HEK293T (cell line): ENCODE measurements at regions not wholly inside any gene's neighbourhood (a gene's known extent, or its start where the extent isn't known, plus 50 kb on each side); places are given as distances from the start of the nearest gene placed in this dataset.

Experiments
- CTCF ChIA-PET: fragments of 350-600 bp; formaldehyde crosslinking; extraction: SDS; loops from one replicate; lab custom pipeline; 2021; ENCODE audit warnings: antibody characterized with exemption, inconsistent platforms; lab: Yijun Ruan, JAX
- POLR2A ChIA-PET: fragments of 350-600 bp; formaldehyde crosslinking; extraction: SDS; loops from one replicate; lab custom pipeline; 2020; ENCODE audit warnings: antibody characterized with exemption, inconsistent platforms; lab: Yijun Ruan, JAX
- DNase-seq: peaks from one replicate; pipeline ENCODE4 v3.0.0; 2012; ENCODE audit warnings: mixed read lengths; ENCODE audit errors: extremely low spot score
- ARNT ChIP-seq: fragments of 450-650 bp; IDR thresholded peaks from 2 replicates; pipeline ENCODE4 v1.6.1; 2017; ENCODE audit warnings: mild to moderate bottlenecking
- BHLHE40 ChIP-seq: fragments of 450-650 bp; IDR thresholded peaks from 2 replicates; pipeline ENCODE4 v1.6.1; 2016; ENCODE audit warnings: mild to moderate bottlenecking, moderate library complexity, borderline replicate concordance
- CTBP1 ChIP-seq: fragments of 450-650 bp; IDR thresholded peaks from 2 replicates; pipeline ENCODE4 v1.6.1; 2016; ENCODE audit warnings: borderline replicate concordance
- ELF4 ChIP-seq: fragments of 450-650 bp; IDR thresholded peaks from 2 replicates; pipeline ENCODE4 v1.6.1; 2017; ENCODE audit warnings: antibody characterized with exemption
- FOXA1 ChIP-seq: fragments of 450-650 bp; IDR thresholded peaks from 2 replicates; pipeline ENCODE4 v1.6.1; 2016; ENCODE audit warnings: mild to moderate bottlenecking
- FOXK2 ChIP-seq: fragments of 450-650 bp; IDR thresholded peaks from 2 replicates; pipeline ENCODE4 v1.6.1; 2016; ENCODE audit warnings: mild to moderate bottlenecking
- FOXM1 ChIP-seq: fragments of 450-650 bp; IDR thresholded peaks from 2 replicates; pipeline ENCODE4 v1.6.1; 2017; ENCODE audit warnings: mild to moderate bottlenecking, borderline replicate concordance
- HDGF ChIP-seq: fragments of 450-650 bp; IDR thresholded peaks from 2 replicates; pipeline ENCODE4 v1.6.1; 2017; ENCODE audit warnings: antibody characterized with exemption, borderline replicate concordance
- L3MBTL2 ChIP-seq: fragments of 450-650 bp; conservative IDR thresholded peaks from 2 replicates; pipeline ENCODE4 v1.6.1; 2016; ENCODE audit warnings: mild to moderate bottlenecking
- LEF1 ChIP-seq: fragments of 450-650 bp; IDR thresholded peaks from 2 replicates; pipeline ENCODE4 v1.6.1; 2017; ENCODE audit warnings: mild to moderate bottlenecking, borderline replicate concordance
- NFRKB ChIP-seq: fragments of 450-650 bp; IDR thresholded peaks from 2 replicates; pipeline ENCODE4 v1.6.1; 2016; ENCODE audit warnings: mild to moderate bottlenecking, moderate library complexity
- PKNOX1 ChIP-seq: fragments of 450-650 bp; IDR thresholded peaks from 2 replicates; pipeline ENCODE4 v1.6.1; 2016
- SP1 ChIP-seq: fragments of 450-650 bp; IDR thresholded peaks from 2 replicates; pipeline ENCODE4 v1.6.1; 2017
- SUZ12 ChIP-seq: fragments of 450-650 bp; IDR thresholded peaks from 2 replicates; pipeline ENCODE4 v1.6.1; 2016; ENCODE audit warnings: mild to moderate bottlenecking
- TARDBP ChIP-seq: fragments of 450-650 bp; IDR thresholded peaks from 2 replicates; pipeline ENCODE4 v1.6.1; 2016
- ZNF384 ChIP-seq: fragments of 450-650 bp; IDR thresholded peaks from 2 replicates; pipeline ENCODE4 v1.6.1; 2016

GRCh38 chr12:58172433-58173073 is 231.2 kb downstream of the ATP23 start:
- no peak for DNase-seq
- ChIA-PET POLR2A (no interaction called here), CTCF (no interaction called here)
- TF ChIP-seq CTBP1 (no peak), FOXM1 (no peak), TARDBP (no peak), PKNOX1 (no peak), FOXK2 (no peak), LEF1 (no peak), SUZ12 (no peak), ELF4 (no peak), FOXA1 (no peak), SP1 (no peak), ZNF384 (no peak), HDGF (no peak), ARNT (no peak), NFRKB (no peak), L3MBTL2 (no peak), BHLHE40 (no peak)

GRCh38 chr12:58174316-58174715 is 232.9 kb downstream of the ATP23 start:
- POLR2A ChIA-PET, result no interaction called here
- no peak for DNase-seq
- TF ChIP-seq BHLHE40 (no peak), FOXA1 (no peak), PKNOX1 (no peak), ZNF384 (no peak), SP1 (no peak), SUZ12 (no peak), FOXK2 (no peak)
- CTCF ChIA-PET, result no interaction called here

GRCh38 chr12:58176296-58176869 is 235.0 kb downstream of the ATP23 start:
- peak; percentile 58 for DNase-seq
- TF ChIP-seq LEF1 (no peak), FOXM1 (no peak), ZNF384 (no peak)
- CTCF ChIA-PET, result interaction anchor here (0.7 to 0.8 kb wide), 2 partner anchors 11 to 19 kb away, joined by 3 to 4 read pairs; no protein-coding TSS in a partner anchor
- POLR2A ChIA-PET, result no interaction called here

- TF ChIP-seq PKNOX1 (no peak), TARDBP (no peak), NFRKB (no peak), ARNT (no peak), LEF1 (no peak), SP1 (no peak), L3MBTL2 (no peak), HDGF (no peak), SUZ12 (no peak), BHLHE40 (no peak), FOXA1 (no peak), ELF4 (no peak), CTBP1 (no peak), FOXM1 (no peak), ZNF384 (no peak)
- ChIA-PET POLR2A (no interaction called here), CTCF (no interaction called here)
- no peak for DNase-seq
These were observed 236.0 kb downstream of the ATP23 start for GRCh38 chr12:58177366-58177765.

- ChIA-PET POLR2A (no interaction called here), CTCF (no interaction called here)
- DNase-seq, result no peak
- TF ChIP-seq PKNOX1 (no peak), FOXA1 (no peak), ZNF384 (no peak), FOXM1 (no peak), LEF1 (no peak), ELF4 (no peak), SUZ12 (no peak), L3MBTL2 (no peak), TARDBP (no peak), BHLHE40 (no peak), HDGF (no peak), FOXK2 (no peak)
These were observed 242.8 kb downstream of the ATP23 start for GRCh38 chr12:58184212-58184611.

GRCh38 chr12:58186401-58186800 is 245.0 kb downstream of the ATP23 start:
- TF ChIP-seq FOXM1, result no peak
- TF ChIP-seq L3MBTL2, result no peak
- no peak for TF ChIP-seq FOXK2
- TF ChIP-seq TARDBP, result no peak
- TF ChIP-seq SP1, result no peak
- TF ChIP-seq ARNT, result no peak
- POLR2A ChIA-PET, result no interaction called here
- no peak for DNase-seq
- CTCF ChIA-PET, result no interaction called here
